SK-N-SH treated with all-trans-retinoic acid at 6 μM for 48 hours (cell line): ENCODE measurements at regions not wholly inside any gene's neighbourhood (a gene's known extent, or its start where the extent isn't known, plus 50 kb on each side); places are given as distances from the start of the nearest gene placed in this dataset.

Experiments
- ATAC-seq: fragments of 200-7000 bp; cut with Tn5 transposase; 3 replicates; pipeline ENCODE4 v1.9.1; 2020; ENCODE audit warnings: mild to moderate bottlenecking, moderate library complexity
- ARNTL ChIP-seq: fragments of 450-650 bp; formaldehyde crosslinking; IDR thresholded peaks from 2 replicates; pipeline ENCODE4 v1.5.0; 2020; ENCODE audit warnings: low read depth, mild to moderate bottlenecking, moderate library complexity, borderline replicate concordance
- BACH2 ChIP-seq: fragments of 250-450 bp; sonication (Bioruptor Pico); IDR thresholded peaks from 2 replicates; pipeline ENCODE4 v1.9.0; 2021; ENCODE audit warnings: mild to moderate bottlenecking, borderline replicate concordance
- CREB5 ChIP-seq: fragments of 250-450 bp; sonication (Bioruptor Pico); IDR thresholded peaks from 2 replicates; pipeline ENCODE4 v1.5.1; 2020; ENCODE audit warnings: low read depth, mild to moderate bottlenecking, moderate library complexity
- GLIS3 ChIP-seq: fragments of 250-450 bp; sonication (Bioruptor Pico); IDR thresholded peaks from 2 replicates; pipeline ENCODE4 v1.5.0; 2020; ENCODE audit warnings: mild to moderate bottlenecking, moderate library complexity
- OSR1 ChIP-seq: fragments of 250-450 bp; sonication (Bioruptor Pico); IDR thresholded peaks from 2 replicates; pipeline ENCODE4 v1.8.0; 2022; ENCODE audit warnings: moderate library complexity, mild to moderate bottlenecking, inconsistent platforms
- PPARA ChIP-seq: fragments of 250-450 bp; sonication (Bioruptor Pico); IDR thresholded peaks from 2 replicates; pipeline ENCODE4 v1.5.0; 2020; ENCODE audit warnings: mild to moderate bottlenecking, borderline replicate concordance
- RARB ChIP-seq: fragments of 250-450 bp; sonication (Bioruptor Pico); IDR thresholded peaks from 2 replicates; pipeline ENCODE4 v1.8.0; 2021; ENCODE audit warnings: mild to moderate bottlenecking, moderate library complexity
- TOX ChIP-seq: fragments of 250-450 bp; sonication (Bioruptor Pico); IDR thresholded peaks from 2 replicates; pipeline ENCODE4 v1.8.0; 2021; ENCODE audit warnings: mild to moderate bottlenecking, moderate library complexity, borderline replicate concordance
- TSHZ2 ChIP-seq: fragments of 250-450 bp; sonication (Bioruptor Pico); IDR thresholded peaks from 2 replicates; pipeline ENCODE4 v1.5.0; 2020; ENCODE audit warnings: mild to moderate bottlenecking, moderate library complexity
- ZC3H10 ChIP-seq: fragments of 250-450 bp; sonication (Bioruptor Pico); IDR thresholded peaks from 2 replicates; pipeline ENCODE4 v1.5.1; 2021; ENCODE audit warnings: mild to moderate bottlenecking, moderate library complexity
- ZFP30 ChIP-seq: fragments of 450-650 bp; formaldehyde crosslinking; IDR thresholded peaks from 2 replicates; pipeline ENCODE4 v1.5.0; 2022; ENCODE audit warnings: mild to moderate bottlenecking, moderate library complexity
- ZNF565 ChIP-seq: fragments of 450-650 bp; formaldehyde crosslinking; conservative IDR thresholded peaks from 2 replicates; pipeline ENCODE4 v1.5.0; 2020; ENCODE audit warnings: low read depth, mild to moderate bottlenecking, moderate library complexity
- ZNF70 ChIP-seq: fragments of 450-650 bp; formaldehyde crosslinking; IDR thresholded peaks from 2 replicates; pipeline ENCODE4 v1.5.0; 2020; ENCODE audit warnings: mild to moderate bottlenecking, moderate library complexity
- ZNF8 ChIP-seq: fragments of 450-650 bp; formaldehyde crosslinking; IDR thresholded peaks from 2 replicates; pipeline ENCODE4 v1.5.0; 2020; ENCODE audit warnings: mild to moderate bottlenecking, moderate library complexity
- TF ChIP-seq, protein P1 (sequence below): fragments of 250-450 bp; sonication (Bioruptor Pico); IDR thresholded peaks from 2 replicates; pipeline ENCODE4 v1.8.0; 2020; ENCODE audit warnings: mild to moderate bottlenecking, moderate library complexity, borderline replicate concordance
- TF ChIP-seq, protein P2 (sequence below): fragments of 250-450 bp; sonication (Bioruptor Pico); IDR thresholded peaks from 2 replicates; pipeline ENCODE4 v1.5.1; 2021; ENCODE audit warnings: mild to moderate bottlenecking, moderate library complexity
- TF ChIP-seq, protein P3 (sequence below): fragments of 250-450 bp; sonication (Bioruptor Pico); IDR thresholded peaks from 2 replicates; pipeline ENCODE4 v1.8.0; 2021; ENCODE audit warnings: low read depth, mild to moderate bottlenecking, moderate library complexity, borderline replicate concordance

DNA sequence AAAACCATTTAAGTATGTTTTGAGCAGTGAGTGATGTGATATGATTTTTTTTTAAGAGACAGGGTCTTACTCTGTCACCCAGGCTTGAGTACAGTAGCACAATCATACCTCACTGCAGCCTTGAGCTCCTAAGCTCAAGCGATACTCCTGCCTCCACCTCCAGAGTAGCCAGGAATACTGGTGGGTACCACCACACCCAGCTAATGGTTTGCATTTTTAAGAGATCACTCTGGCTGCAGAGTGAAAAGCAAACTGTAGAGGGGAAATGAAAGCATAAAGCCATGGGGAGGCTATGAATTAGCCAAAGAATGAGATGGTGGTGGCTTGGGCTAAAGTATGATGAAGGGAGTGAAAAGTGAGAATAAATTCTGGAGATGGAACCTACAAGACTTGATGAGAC is 199.1 kb downstream of the HINT1 start (continued):
- TF ChIP-seq ZNF8 (CRISPR knock-in tag), result no peak

GRCh38 chr5:130965360-130965759 is 199.7 kb downstream of the HINT1 start:
- TF ChIP-seq ZFP30 (CRISPR knock-in tag) (no peak), ZNF70 (no peak), RARB (CRISPR knock-in tag) (no peak), ARNTL (no peak), ZNF8 (CRISPR knock-in tag) (no peak)
- TF ChIP-seq, protein P1, sequence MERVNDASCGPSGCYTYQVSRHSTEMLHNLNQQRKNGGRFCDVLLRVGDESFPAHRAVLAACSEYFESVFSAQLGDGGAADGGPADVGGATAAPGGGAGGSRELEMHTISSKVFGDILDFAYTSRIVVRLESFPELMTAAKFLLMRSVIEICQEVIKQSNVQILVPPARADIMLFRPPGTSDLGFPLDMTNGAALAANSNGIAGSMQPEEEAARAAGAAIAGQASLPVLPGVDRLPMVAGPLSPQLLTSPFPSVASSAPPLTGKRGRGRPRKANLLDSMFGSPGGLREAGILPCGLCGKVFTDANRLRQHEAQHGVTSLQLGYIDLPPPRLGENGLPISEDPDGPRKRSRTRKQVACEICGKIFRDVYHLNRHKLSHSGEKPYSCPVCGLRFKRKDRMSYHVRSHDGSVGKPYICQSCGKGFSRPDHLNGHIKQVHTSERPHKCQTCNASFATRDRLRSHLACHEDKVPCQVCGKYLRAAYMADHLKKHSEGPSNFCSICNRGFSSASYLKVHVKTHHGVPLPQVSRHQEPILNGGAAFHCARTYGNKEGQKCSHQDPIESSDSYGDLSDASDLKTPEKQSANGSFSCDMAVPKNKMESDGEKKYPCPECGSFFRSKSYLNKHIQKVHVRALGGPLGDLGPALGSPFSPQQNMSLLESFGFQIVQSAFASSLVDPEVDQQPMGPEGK (CRISPR knock-in tag), result no peak
- TF ChIP-seq, protein P2, sequence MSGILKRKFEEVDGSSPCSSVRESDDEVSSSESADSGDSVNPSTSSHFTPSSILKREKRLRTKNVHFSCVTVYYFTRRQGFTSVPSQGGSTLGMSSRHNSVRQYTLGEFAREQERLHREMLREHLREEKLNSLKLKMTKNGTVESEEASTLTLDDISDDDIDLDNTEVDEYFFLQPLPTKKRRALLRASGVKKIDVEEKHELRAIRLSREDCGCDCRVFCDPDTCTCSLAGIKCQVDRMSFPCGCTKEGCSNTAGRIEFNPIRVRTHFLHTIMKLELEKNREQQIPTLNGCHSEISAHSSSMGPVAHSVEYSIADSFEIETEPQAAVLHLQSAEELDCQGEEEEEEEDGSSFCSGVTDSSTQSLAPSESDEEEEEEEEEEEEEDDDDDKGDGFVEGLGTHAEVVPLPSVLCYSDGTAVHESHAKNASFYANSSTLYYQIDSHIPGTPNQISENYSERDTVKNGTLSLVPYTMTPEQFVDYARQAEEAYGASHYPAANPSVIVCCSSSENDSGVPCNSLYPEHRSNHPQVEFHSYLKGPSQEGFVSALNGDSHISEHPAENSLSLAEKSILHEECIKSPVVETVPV, result no peak
- ATAC-seq, result no peak

DNA sequence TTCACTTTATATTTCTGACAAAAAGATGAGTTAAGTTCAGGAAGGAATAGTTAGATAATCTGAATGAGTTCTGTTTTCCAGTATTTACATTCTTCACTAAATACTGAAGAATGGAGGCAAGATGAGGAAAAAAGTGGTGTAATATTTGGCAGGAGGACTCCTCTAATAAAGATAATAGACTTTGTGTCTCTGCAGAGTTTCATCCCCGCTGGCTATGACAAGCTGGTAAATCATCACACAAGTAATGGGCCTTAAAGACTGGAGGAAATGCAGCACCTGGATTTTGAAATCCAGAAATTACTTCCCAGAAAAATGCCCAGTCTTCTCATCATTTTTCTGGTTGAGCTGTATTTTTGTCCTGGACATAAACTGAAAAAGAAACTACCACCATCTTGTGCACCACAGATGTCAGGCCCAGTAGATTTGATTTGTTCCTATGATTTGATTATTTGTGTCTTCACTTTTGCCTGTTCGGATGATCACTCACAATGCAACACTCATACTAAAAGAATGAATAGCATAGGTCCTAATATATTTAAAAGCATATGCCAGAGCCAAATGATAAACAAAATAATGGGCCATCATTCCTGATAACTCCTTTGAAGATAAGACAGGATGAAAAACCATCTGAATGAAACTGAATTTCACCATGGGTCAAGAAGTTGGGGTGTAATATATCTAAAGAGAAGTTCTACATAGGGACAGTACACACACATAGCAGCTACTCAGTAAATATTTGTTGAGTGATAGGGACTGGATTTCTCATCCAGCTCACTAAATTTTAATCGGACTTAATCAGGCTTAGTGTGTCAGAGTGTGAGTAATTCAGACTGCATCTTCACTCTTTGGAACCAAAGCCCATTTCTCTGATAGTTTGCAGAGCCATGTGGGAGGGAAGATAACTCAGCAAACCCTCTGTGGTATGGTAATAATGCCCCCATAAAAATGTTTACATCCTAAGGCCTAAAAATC is 200.5 kb downstream of the HINT1 start:
- TF ChIP-seq ARNTL (no peak), OSR1 (CRISPR knock-in tag) (no peak), RARB (CRISPR knock-in tag) (no peak), TSHZ2 (CRISPR knock-in tag) (no peak), ZNF70 (no peak), ZNF565 (CRISPR knock-in tag) (no peak), GLIS3 (no peak), BACH2 (no peak), PPARA (CRISPR knock-in tag) (no peak), ZC3H10 (CRISPR knock-in tag) (no peak), CREB5 (CRISPR knock-in tag) (no peak), TOX (CRISPR knock-in tag) (no peak)
- TF ChIP-seq, protein P1 (CRISPR knock-in tag), result no peak
- TF ChIP-seq, protein P3, sequence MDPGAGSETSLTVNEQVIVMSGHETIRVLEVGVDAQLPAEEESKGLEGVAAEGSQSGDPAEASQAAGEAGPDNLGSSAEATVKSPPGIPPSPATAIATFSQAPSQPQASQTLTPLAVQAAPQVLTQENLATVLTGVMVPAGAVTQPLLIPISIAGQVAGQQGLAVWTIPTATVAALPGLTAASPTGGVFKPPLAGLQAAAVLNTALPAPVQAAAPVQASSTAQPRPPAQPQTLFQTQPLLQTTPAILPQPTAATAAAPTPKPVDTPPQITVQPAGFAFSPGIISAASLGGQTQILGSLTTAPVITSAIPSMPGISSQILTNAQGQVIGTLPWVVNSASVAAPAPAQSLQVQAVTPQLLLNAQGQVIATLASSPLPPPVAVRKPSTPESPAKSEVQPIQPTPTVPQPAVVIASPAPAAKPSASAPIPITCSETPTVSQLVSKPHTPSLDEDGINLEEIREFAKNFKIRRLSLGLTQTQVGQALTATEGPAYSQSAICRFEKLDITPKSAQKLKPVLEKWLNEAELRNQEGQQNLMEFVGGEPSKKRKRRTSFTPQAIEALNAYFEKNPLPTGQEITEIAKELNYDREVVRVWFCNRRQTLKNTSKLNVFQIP (CRISPR knock-in tag), result no peak
- ATAC-seq, result peak; percentile 80
